ENCODE measurements at regions not wholly inside any gene's neighbourhood (a gene's known extent, or its start where the extent isn't known, plus 50 kb on each side); places are given as distances from the start of the nearest gene placed in this dataset.

GRCh38 chr16:65260746-65261145, 138.9 kb upstream of the CDH11 start:
- TF ChIP-seq CTCF (IDR thresholded peaks at IDR 0.05; ENCODE audit: low read depth, low read length, poor library complexity, severe bottlenecking) (no peak), EZH2phosphoT487 (IDR thresholded peaks at IDR 0.05; ENCODE audit: borderline replicate concordance, low read length) (no peak)

All from DOHH2 (cell line).